ENCODE measurements at regions not wholly inside any gene's neighbourhood (a gene's known extent, or its start where the extent isn't known, plus 50 kb on each side); places are given as distances from the start of the nearest gene placed in this dataset.

GRCh38 chr1:147480565-147480935, 60.8 kb upstream of the BCL9 start:
- TF ChIP-seq CTCF (IDR thresholded peaks at IDR 0.05; ENCODE audit: low read length) (no peak), EZH2 (optimal IDR thresholded peaks at IDR 0.05; ENCODE audit: low read depth, low read length) (no peak)

All from MM.1S (cell line).